HEK293T (cell line): ENCODE measurements at regions not wholly inside any gene's neighbourhood (a gene's known extent, or its start where the extent isn't known, plus 50 kb on each side); places are given as distances from the start of the nearest gene placed in this dataset.

Source experiments
- ELF4 ChIP-seq: fragments of 450-650 bp; IDR thresholded peaks from 2 replicates; pipeline ENCODE4 v1.6.1; 2017; ENCODE audit warnings: antibody characterized with exemption
- PKNOX1 ChIP-seq: fragments of 450-650 bp; IDR thresholded peaks from 2 replicates; pipeline ENCODE4 v1.6.1; 2016

GRCh38 chr4:58761563-58761962 lies 1651.4 kb upstream of the IGFBP7 start:
- no peak for TF ChIP-seq PKNOX1
- no peak for TF ChIP-seq ELF4
